Spinal cord (tissue), 9 donors: ENCODE measurements at regions not wholly inside any gene's neighbourhood (a gene's known extent, or its start where the extent isn't known, plus 50 kb on each side); places are given as distances from the start of the nearest gene placed in this dataset.

Source experiments
- DNase-seq, 6 donors: peaks; one replicate each; pipeline versions ENCODE4 v3.0.0 to v3.0.0-alpha.2; 2013 to 2015; ENCODE audit warnings: low spot score in 6 of 6, low read depth in 4 of 6
- H3K27ac ChIP-seq: one replicate; pipeline ENCODE4 v1.5.1; 2013; ENCODE audit warnings: low read depth, low read length, control low read depth
- H3K27me3 ChIP-seq: one replicate; pipeline ENCODE4 v1.6.1; 2013; ENCODE audit warnings: low read length; ENCODE audit not compliant: control insufficient read depth, insufficient read depth
- H3K36me3 ChIP-seq: one replicate; pipeline ENCODE4 v1.6.1; 2013; ENCODE audit warnings: low read length; ENCODE audit not compliant: control insufficient read depth, insufficient read depth
- H3K4me1 ChIP-seq: one replicate; pipeline ENCODE4 v1.6.1; 2013; ENCODE audit warnings: low read length; ENCODE audit not compliant: control insufficient read depth, insufficient read depth
- H3K4me3 ChIP-seq: one replicate; pipeline ENCODE4 v1.5.1; 2013; ENCODE audit warnings: low read depth, low read length, control low read depth
- H3K9me3 ChIP-seq: one replicate; pipeline ENCODE4 v1.6.1; 2013; ENCODE audit warnings: low read length; ENCODE audit not compliant: control insufficient read depth, insufficient read depth
- WGBS: methylation state at CpG from one replicate; pipeline ENCODE4 v1.1.5; 2013; ENCODE audit warnings: missing lambda C conversion rate; ENCODE audit not compliant: insufficient coverage; 5-methylcytosine and 5-hydroxymethylcytosine counted together
- donor health status: healthy.

GRCh38 chr2:235279965-235280364 is 213.9 kb upstream of the AGAP1 start:
- no peaks in the 10 kb centered on the region for H3K4me1 ChIP-seq
- H3K36me3 ChIP-seq: no peaks in the 10 kb centered on the region
- DNase-seq: no peak
- H3K27me3 ChIP-seq: no peaks in the 10 kb centered on the region
- H3K27ac ChIP-seq: no peak overlapping the region
- H3K4me3 ChIP-seq: no peak overlapping the region
- peaks cover 4% of the 10 kb centered on the region for H3K9me3 ChIP-seq
- WGBS: 92% methylated on average over 1 of the region's 1 CpG

GRCh38 chr2:235283246-235283645 is 210.6 kb upstream of the AGAP1 start:
- no peaks in the 10 kb centered on the region for H3K27me3 ChIP-seq
- no peaks in the 10 kb centered on the region for H3K9me3 ChIP-seq
- H3K4me3 ChIP-seq: no peak overlapping the region
- WGBS: 83% methylated on average over 1 of the region's 2 CpGs
- peak in 1 of 6 donors; percentile 44 for DNase-seq
- H3K36me3 ChIP-seq: no peaks in the 10 kb centered on the region
- no peak overlapping the region for H3K27ac ChIP-seq
- H3K4me1 ChIP-seq: no peaks in the 10 kb centered on the region

GRCh38 chr2:235286622-235287374 is 207.0 kb upstream of the AGAP1 start:
- no peak for DNase-seq
- H3K27ac ChIP-seq: no peak overlapping the region
- H3K9me3 ChIP-seq: no peaks in the 10 kb centered on the region
- WGBS: 100% methylated on average over 1 of the region's 3 CpGs
- no peak overlapping the region for H3K4me3 ChIP-seq
- H3K36me3 ChIP-seq: no peaks in the 10 kb centered on the region
- H3K27me3 ChIP-seq: no peaks in the 10 kb centered on the region
- no peaks in the 10 kb centered on the region for H3K4me1 ChIP-seq

- H3K4me3 ChIP-seq: no peak overlapping the region
- no peaks in the 10 kb centered on the region for H3K9me3 ChIP-seq
- H3K4me1 ChIP-seq: no peaks in the 10 kb centered on the region
- no peaks in the 10 kb centered on the region for H3K27me3 ChIP-seq
- no peak for DNase-seq
- WGBS: 63% methylated on average over 3 of the region's 6 CpGs
- H3K36me3 ChIP-seq: no peaks in the 10 kb centered on the region
- no peak overlapping the region for H3K27ac ChIP-seq
Measured at GRCh38 chr2:235287375-235287733, 206.5 kb upstream of the AGAP1 start.

GRCh38 chr2:235291461-235291860 is 202.4 kb upstream of the AGAP1 start:
- Histone ChIP-seq H3K4me3 (no peak overlapping the region), H3K36me3 (no peaks in the 10 kb centered on the region), H3K27ac (no peak overlapping the region), H3K9me3 (no peaks in the 10 kb centered on the region), H3K27me3 (no peaks in the 10 kb centered on the region), H3K4me1 (no peaks in the 10 kb centered on the region)
- DNase-seq: no peak
- WGBS: 71% methylated on average over 1 of the region's 4 CpGs

- H3K27me3 ChIP-seq: no peaks in the 10 kb centered on the region
- H3K27ac ChIP-seq: no peak overlapping the region
- no peaks in the 10 kb centered on the region for H3K36me3 ChIP-seq
- DNase-seq: peak in 2 of 6 donors; percentile 60 to 61
- H3K9me3 ChIP-seq: no peaks in the 10 kb centered on the region
- no peaks in the 10 kb centered on the region for H3K4me1 ChIP-seq
- H3K4me3 ChIP-seq: no peak overlapping the region
- 75% methylated on average over 7 of the region's 8 CpGs for WGBS
Measured at GRCh38 chr2:235293061-235293460, 200.8 kb upstream of the AGAP1 start.

- Histone ChIP-seq H3K4me1 (peaks cover 5% of the 10 kb centered on the region), H3K36me3 (no peaks in the 10 kb centered on the region), H3K4me3 (no peak overlapping the region), H3K27ac (no peak overlapping the region), H3K27me3 (no peaks in the 10 kb centered on the region), H3K9me3 (no peaks in the 10 kb centered on the region)
- no peak for DNase-seq
- WGBS: 97% methylated on average over 4 of the region's 4 CpGs
Measured at GRCh38 chr2:235295831-235296230, 198.0 kb upstream of the AGAP1 start.

GRCh38 chr2:235300368-235301201 is 193.3 kb upstream of the AGAP1 start:
- no peak overlapping the region for H3K4me3 ChIP-seq
- H3K9me3 ChIP-seq: no peaks in the 10 kb centered on the region
- no peaks in the 10 kb centered on the region for H3K36me3 ChIP-seq
- peak in 2 of 6 donors; percentile 78 to 83 for DNase-seq
- WGBS: 59% methylated on average over 11 of the region's 16 CpGs
- peaks cover 5% of the 10 kb centered on the region for H3K4me1 ChIP-seq
- H3K27ac ChIP-seq: no peak overlapping the region
- H3K27me3 ChIP-seq: no peaks in the 10 kb centered on the region

- no peaks in the 10 kb centered on the region for H3K36me3 ChIP-seq
- WGBS: 80% methylated on average over 4 of the region's 7 CpGs
- no peak overlapping the region for H3K27ac ChIP-seq
Measured at GRCh38 chr2:235301202-235302076, 192.4 kb upstream of the AGAP1 start.

More at GRCh38 chr2:235301202-235302076, 192.4 kb upstream of the AGAP1 start:
- H3K9me3 ChIP-seq: no peaks in the 10 kb centered on the region
- H3K4me1 ChIP-seq: peaks cover 5% of the 10 kb centered on the region
- H3K4me3 ChIP-seq: no peak overlapping the region
- DNase-seq: no peak
- no peaks in the 10 kb centered on the region for H3K27me3 ChIP-seq
